ENCODE measurements at regions not wholly inside any gene's neighbourhood (a gene's known extent, or its start where the extent isn't known, plus 50 kb on each side); places are given as distances from the start of the nearest gene placed in this dataset.
A peak's percentile ranks its signal among the peaks of the same experiment; 100 is the strongest.
"Not testable (repeated sequence)": the region's sequence is repeated elsewhere in the genome, so short reads cannot be mapped to it uniquely, and the experiment has no call there.

DNA sequence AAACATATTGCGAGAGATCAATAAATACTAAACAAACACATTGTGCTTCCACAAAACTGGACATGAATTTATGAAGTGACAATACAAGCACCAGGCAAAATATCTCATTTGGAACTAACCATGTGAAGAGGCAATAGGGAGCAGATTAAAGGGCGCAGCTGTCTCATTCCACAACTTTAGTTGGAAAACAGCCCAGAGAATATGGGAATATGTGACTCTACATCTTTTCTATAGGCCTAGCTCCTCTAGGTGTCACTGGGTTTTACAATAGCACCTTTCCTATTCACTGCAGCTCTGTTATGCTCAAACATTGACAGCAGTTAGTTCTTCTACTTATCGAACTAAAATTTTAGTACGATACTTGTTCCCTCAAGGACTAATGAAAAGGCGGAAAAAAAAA lies 866.3 kb upstream of the GBE1 start:
- H3K9me3 ChIP-seq (ENCODE audit: insufficient read depth, low read length) = no peaks in the 10 kb centered on the region
- no peaks in the 10 kb centered on the region for H3K27me3 ChIP-seq (ENCODE audit: low read length)
- H3K79me2 ChIP-seq (ENCODE audit: insufficient read depth, low read length) = no peaks in the 10 kb centered on the region
- H3K9me2 ChIP-seq (replicated peaks; ENCODE audit: insufficient read depth, low read length) = no peaks in the 10 kb centered on the region
- H3K4me3 ChIP-seq (ENCODE audit: insufficient read depth, low read length, poor library complexity, severe bottlenecking) = no peak overlapping the region
- H3K4me2 ChIP-seq (ENCODE audit: low read depth, low read length, poor library complexity, severe bottlenecking) = no peak overlapping the region
- H3K36me3 ChIP-seq (ENCODE audit: low read length) = no peaks in the 10 kb centered on the region
- no peak overlapping the region for H3K9ac ChIP-seq (ENCODE audit: low read length)
- TF ChIP-seq, protein P1, sequence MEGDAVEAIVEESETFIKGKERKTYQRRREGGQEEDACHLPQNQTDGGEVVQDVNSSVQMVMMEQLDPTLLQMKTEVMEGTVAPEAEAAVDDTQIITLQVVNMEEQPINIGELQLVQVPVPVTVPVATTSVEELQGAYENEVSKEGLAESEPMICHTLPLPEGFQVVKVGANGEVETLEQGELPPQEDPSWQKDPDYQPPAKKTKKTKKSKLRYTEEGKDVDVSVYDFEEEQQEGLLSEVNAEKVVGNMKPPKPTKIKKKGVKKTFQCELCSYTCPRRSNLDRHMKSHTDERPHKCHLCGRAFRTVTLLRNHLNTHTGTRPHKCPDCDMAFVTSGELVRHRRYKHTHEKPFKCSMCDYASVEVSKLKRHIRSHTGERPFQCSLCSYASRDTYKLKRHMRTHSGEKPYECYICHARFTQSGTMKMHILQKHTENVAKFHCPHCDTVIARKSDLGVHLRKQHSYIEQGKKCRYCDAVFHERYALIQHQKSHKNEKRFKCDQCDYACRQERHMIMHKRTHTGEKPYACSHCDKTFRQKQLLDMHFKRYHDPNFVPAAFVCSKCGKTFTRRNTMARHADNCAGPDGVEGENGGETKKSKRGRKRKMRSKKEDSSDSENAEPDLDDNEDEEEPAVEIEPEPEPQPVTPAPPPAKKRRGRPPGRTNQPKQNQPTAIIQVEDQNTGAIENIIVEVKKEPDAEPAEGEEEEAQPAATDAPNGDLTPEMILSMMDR (IDR thresholded peaks at IDR 0.05; ENCODE audit: insufficient read depth, low read length, poor library complexity, severe bottlenecking) = no peak
- no peak for TF ChIP-seq EZH2phosphoT487 (conservative IDR thresholded peaks at IDR 0.05; ENCODE audit: low read length)
- no peaks in the 10 kb centered on the region for H4K20me1 ChIP-seq (ENCODE audit: low read depth, low read length)
- no peak overlapping the region for H2AFZ ChIP-seq (ENCODE audit: low read depth, low read length, severe bottlenecking)
- H3F3A ChIP-seq (ENCODE audit: insufficient read depth) = no peaks in the 10 kb centered on the region
- no peak overlapping the region for H3K27ac ChIP-seq (ENCODE audit: low read depth, low read length)

DNA sequence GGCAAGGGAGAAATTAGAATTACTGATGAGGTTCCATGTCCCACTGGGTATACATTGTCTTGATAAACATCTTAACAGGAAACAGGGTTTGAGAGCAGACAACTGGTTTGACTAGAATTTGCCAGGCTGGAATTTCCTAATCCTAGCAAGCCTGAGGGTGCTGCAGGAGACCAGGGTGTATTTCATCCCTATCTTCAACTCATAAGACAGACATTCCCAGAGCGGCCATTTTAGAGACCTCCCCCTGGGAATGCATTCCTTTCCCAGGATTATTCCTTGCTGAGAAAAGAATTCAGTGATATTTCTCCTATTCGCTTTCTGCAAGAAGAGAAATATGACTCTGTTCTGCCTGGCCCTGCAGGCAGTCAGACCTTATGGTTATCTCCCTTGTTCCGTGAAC lies 859.3 kb upstream of the GBE1 start:
- H3K27ac ChIP-seq (ENCODE audit: low read depth, low read length); H3K9ac ChIP-seq (ENCODE audit: low read length); H3K9me3 ChIP-seq (ENCODE audit: insufficient read depth, low read length); H2AFZ ChIP-seq (ENCODE audit: low read depth, low read length, severe bottlenecking); H3K36me3 ChIP-seq (ENCODE audit: low read length); H4K20me1 ChIP-seq (ENCODE audit: low read depth, low read length); H3K27me3 ChIP-seq (ENCODE audit: low read length); H3K4me2 ChIP-seq (ENCODE audit: low read depth, low read length, poor library complexity, severe bottlenecking); H3K79me2 ChIP-seq (ENCODE audit: insufficient read depth, low read length); H3K9me2 ChIP-seq (replicated peaks; ENCODE audit: insufficient read depth, low read length); H3K4me3 ChIP-seq (ENCODE audit: insufficient read depth, low read length, poor library complexity, severe bottlenecking); H3F3A ChIP-seq (ENCODE audit: insufficient read depth): not testable (repeated sequence)

DNA sequence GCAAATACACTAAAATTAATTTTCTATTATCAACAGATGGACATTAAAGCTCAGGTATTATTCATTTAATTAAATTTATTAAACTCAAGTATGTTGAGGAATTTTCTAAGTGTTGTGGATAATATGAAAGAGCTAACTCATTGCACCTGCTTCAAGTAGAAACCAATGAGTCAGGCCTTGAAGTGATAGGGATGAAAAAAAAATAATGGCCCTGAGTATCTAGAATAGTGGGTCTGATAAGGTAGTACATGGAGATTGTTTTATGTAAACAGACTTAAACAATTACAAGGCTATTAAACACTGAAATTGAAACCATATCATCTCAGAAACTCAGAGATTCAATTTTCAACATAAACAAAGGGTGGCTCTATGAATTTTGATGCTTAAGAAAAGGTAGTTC lies 857.1 kb upstream of the GBE1 start:
- no peaks in the 10 kb centered on the region for H3K79me2 ChIP-seq (ENCODE audit: insufficient read depth, low read length)
- no peak for TF ChIP-seq EZH2phosphoT487 (conservative IDR thresholded peaks at IDR 0.05; ENCODE audit: low read length)
- TF ChIP-seq, protein P1 (IDR thresholded peaks at IDR 0.05; ENCODE audit: insufficient read depth, low read length, poor library complexity, severe bottlenecking) = no peak
- H3K9ac ChIP-seq (ENCODE audit: low read length) = no peak overlapping the region
- H3K4me3 ChIP-seq (ENCODE audit: insufficient read depth, low read length, poor library complexity, severe bottlenecking) = no peak overlapping the region
- no peak overlapping the region for H3K4me2 ChIP-seq (ENCODE audit: low read depth, low read length, poor library complexity, severe bottlenecking)
- H3K27ac ChIP-seq (ENCODE audit: low read depth, low read length) = no peak overlapping the region
- peak overlapping the region; percentile 8 for H2AFZ ChIP-seq (ENCODE audit: low read depth, low read length, severe bottlenecking)
- H3K36me3 ChIP-seq (ENCODE audit: low read length) = no peaks in the 10 kb centered on the region
- H3F3A ChIP-seq (ENCODE audit: insufficient read depth) = no peaks in the 10 kb centered on the region
- H3K9me2 ChIP-seq (replicated peaks; ENCODE audit: insufficient read depth, low read length) = no peaks in the 10 kb centered on the region
- H4K20me1 ChIP-seq (ENCODE audit: low read depth, low read length) = no peaks in the 10 kb centered on the region
- peaks cover 8% of the 10 kb centered on the region; the same call in 1 of the 2 replicates for H3K9me3 ChIP-seq (ENCODE audit: insufficient read depth, low read length)
- H3K27me3 ChIP-seq (ENCODE audit: low read length) = no peaks in the 10 kb centered on the region

DNA sequence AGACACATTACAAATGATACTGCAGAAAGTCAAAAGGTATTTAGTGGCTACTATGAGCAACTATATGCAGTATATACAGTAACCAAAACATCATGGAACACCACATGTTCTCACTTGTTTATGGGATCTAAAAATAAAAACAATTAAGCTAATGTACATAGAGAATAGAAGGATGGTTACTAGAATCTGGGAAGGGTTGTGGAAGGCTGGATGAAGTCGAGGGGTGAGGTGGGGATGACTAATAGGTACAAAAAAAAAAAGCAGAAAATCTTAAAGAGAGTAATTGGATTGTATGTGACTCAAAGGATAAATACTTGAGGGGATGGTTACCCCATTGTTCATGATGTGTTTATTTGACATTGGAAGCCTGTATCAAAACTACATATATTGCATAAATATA lies 848.8 kb upstream of the GBE1 start:
- no peak overlapping the region for H3K9ac ChIP-seq (ENCODE audit: low read length)
- no peak overlapping the region for H3K4me3 ChIP-seq (ENCODE audit: insufficient read depth, low read length, poor library complexity, severe bottlenecking)
- H3K9me3 ChIP-seq (ENCODE audit: insufficient read depth, low read length) = no peaks in the 10 kb centered on the region; the same call in 1 of the 2 replicates
- H3K27ac ChIP-seq (ENCODE audit: low read depth, low read length) = no peak overlapping the region
- no peak overlapping the region for H2AFZ ChIP-seq (ENCODE audit: low read depth, low read length, severe bottlenecking)
- no peaks in the 10 kb centered on the region for H4K20me1 ChIP-seq (ENCODE audit: low read depth, low read length)
- no peaks in the 10 kb centered on the region for H3K79me2 ChIP-seq (ENCODE audit: insufficient read depth, low read length)
- H3K4me2 ChIP-seq (ENCODE audit: low read depth, low read length, poor library complexity, severe bottlenecking) = no peak overlapping the region
- no peaks in the 10 kb centered on the region for H3K27me3 ChIP-seq (ENCODE audit: low read length)
- 0 out of 2 replicates have a peak, but pooled peaks cover 3% of the 10 kb centered on the region for H3F3A ChIP-seq (ENCODE audit: insufficient read depth)
- no peaks in the 10 kb centered on the region for H3K9me2 ChIP-seq (replicated peaks; ENCODE audit: insufficient read depth, low read length)
- TF ChIP-seq, protein P1 (IDR thresholded peaks at IDR 0.05; ENCODE audit: insufficient read depth, low read length, poor library complexity, severe bottlenecking) = no peak
- TF ChIP-seq EZH2phosphoT487 (conservative IDR thresholded peaks at IDR 0.05; ENCODE audit: low read length) = no peak
- no peaks in the 10 kb centered on the region for H3K36me3 ChIP-seq (ENCODE audit: low read length)

Data from SU-DHL-6 (cell line).